ENCODE measurements at regions not wholly inside any gene's neighbourhood (a gene's known extent, or its start where the extent isn't known, plus 50 kb on each side); places are given as distances from the start of the nearest gene placed in this dataset.

- DNase-seq (ENCODE audit: low spot score) = no peak
Observed at GRCh38 chr5:88396751-88397281, 128.2 kb upstream of the TMEM161B start.

DNA sequence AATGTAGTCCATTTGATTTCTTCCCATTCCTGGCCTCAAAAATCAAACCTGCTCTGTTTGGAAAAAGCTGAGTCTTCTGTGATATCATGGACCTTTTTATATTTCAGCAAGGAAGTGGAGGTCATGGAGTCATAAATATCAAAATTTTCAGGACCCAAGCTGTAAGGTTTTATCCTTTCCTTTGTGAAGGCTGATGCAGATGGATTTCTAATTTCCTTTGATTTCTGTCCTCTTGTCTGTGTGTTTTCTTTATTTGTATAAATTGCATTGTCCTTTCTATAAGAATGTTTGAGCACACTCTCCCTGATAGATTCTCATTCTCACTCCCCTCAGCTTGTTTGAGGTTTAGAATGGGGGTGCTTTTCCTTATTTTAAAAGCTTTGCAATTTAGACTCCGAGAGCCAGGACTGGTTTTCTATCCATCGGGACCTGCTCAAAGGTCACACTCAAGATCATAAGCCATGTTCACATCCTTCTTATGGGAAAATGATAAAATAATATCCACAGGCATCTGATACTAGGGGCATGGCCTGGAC is 127.4 kb upstream of the TMEM161B start:
- DNase-seq (ENCODE audit: low spot score) = no peak

DNA sequence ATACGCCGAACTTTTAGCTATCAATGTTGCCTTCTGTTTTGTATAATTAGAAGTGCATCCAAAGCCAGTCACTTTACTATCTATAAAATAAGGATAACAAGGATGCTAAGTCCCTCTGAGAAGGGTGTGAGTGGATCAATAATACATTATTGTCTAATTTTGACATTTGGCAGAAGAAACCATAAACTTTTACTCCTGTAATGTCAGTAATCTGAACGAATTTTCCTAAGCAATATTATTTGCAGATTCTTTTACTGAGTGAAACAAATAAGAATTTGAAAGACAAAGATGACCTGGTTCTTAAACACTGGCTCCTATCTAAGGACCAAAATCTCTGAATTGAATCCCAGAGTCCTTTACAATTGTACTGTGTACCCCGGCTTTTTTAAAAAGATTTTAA is 126.6 kb upstream of the TMEM161B start:
- no peak for DNase-seq (ENCODE audit: low spot score)

- DNase-seq (ENCODE audit: low spot score) = no peak
Observed at GRCh38 chr5:88394536-88395175, 126.0 kb upstream of the TMEM161B start.

DNA sequence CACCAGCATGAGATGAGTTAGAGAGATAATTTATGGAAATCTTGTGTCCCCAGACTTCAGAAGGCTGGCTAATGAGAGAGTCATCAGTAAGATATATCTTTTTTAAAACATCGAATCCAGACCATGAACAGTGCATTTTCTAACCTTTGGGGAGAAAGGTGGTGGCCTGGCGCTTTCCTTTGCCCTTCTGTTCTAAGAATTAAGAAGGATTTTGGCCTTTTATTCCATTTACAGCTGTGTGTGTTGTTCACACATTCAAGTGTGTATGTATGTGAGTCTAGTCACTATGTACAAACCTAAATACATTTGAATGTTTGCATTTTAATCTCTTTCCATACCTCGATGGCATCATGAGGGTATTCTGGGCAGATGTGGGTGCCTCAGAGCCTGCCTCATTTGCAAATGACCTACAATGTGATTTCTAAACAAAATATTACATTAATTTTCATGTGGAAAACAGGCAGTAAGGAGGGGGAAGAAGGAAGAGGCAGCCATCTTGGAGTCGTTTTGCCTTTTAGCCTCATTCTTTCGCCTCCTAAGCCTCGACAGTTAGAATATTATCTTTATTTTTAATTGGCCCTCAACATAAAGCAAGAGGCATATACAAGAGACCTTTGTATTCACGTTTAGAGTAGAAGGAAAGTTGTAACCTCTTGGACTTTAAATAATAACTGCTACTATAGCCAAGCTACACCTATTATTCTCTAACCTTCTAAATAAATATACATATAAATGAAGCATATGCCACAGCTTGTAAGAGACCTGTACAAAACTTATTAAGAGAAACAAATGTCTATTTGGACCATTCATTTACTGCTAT is 125.3 kb upstream of the TMEM161B start:
- DNase-seq (ENCODE audit: low spot score) = no peak

- no peak for DNase-seq (ENCODE audit: low spot score)
Observed at GRCh38 chr5:88393042-88393441, 124.4 kb upstream of the TMEM161B start.

GRCh38 chr5:88391991-88392390 is 123.3 kb upstream of the TMEM161B start:
- DNase-seq (ENCODE audit: low spot score) = no peak

- DNase-seq (ENCODE audit: low spot score) = no peak
Observed at GRCh38 chr5:88391116-88391515, 122.5 kb upstream of the TMEM161B start.

DNA sequence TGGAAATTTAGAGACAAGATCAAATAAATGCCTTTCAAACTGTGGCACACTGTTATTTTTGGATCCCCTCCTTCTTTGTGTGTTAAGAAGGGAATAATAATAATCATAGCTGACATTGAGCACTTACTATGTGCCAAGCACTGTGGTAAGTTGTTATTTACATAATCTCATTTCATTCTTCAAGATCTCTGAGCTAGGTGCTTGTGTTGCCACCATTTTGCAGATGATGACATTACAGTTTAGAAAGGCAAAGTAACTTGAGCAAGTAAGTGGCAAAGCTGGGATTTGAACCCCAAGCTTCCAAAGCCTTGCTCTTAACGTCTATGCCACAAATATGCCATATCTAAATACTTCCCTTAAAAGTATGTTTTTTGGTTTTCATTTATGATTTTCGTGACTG is 121.8 kb upstream of the TMEM161B start:
- no peak for DNase-seq (ENCODE audit: low spot score)

DNA sequence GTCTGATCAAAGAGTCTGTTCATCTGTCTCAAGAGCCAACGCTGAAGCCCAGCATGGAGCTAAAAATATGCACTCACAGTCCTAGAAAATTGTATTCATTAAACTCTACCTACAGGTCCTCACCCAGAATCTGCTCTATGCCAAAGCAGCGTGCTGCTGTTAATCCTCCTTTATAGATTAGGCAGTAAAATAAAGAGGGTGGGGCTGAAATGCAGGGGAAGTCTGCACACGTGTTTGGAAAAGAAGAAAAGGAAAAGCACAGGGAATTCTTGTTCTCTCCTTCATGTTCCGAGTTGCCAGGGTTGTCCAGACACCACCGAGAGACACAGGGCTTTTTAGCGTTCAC is 121.4 kb upstream of the TMEM161B start:
- DNase-seq (ENCODE audit: low spot score) = no peak

GRCh38 chr5:88389338-88390095 is 120.9 kb upstream of the TMEM161B start:
- no peak for DNase-seq (ENCODE audit: low spot score)

GRCh38 chr5:88388476-88389337 is 120.1 kb upstream of the TMEM161B start:
- no peak for DNase-seq (ENCODE audit: low spot score)

DNA sequence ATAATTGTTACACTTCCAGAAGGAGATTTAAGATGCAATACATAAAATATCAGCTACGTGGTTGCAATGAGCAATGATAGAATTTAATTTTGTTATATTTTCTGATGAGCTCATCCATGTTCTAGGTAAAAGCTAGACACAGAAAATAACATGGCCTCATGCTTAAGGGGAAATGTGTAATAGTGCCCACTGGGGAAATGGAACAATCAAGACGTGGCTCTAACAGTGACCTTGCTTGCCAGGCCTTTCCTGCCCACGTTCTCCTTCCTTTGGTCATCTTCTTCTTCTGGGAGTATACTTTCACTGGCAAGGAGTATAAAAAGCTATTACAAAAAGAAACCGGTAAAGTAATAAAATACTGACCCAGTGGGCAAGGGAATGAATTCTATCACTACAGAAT is 116.2 kb upstream of the TMEM161B start:
- no peak for DNase-seq (ENCODE audit: low spot score)

GRCh38 chr5:88380332-88380731 is 111.7 kb upstream of the TMEM161B start:
- DNase-seq (ENCODE audit: low spot score) = no peak

GRCh38 chr5:88377705-88378656 is 109.3 kb upstream of the TMEM161B start:
- no peak for DNase-seq (ENCODE audit: low spot score)

DNA sequence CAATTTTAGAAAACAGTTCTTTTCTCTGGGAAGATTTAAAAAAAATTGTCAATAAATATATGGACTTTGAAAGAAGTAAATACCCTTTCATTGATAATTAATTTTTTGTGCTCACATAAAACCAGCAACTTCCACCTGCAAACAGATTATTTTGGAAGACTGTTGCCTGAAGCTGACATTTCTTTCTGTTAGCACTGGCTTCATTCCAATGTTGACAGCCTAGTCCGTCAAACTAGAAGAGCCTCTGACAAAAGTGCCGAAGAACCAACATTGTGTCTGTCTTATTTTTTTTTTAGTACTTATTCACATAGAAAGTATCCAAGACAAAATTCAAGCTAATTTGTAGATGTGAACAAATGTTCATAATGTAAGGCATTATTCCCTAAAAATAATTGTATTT is 108.6 kb upstream of the TMEM161B start:
- no peak for DNase-seq (ENCODE audit: low spot score)

- no peak for DNase-seq (ENCODE audit: low spot score)
Observed at GRCh38 chr5:88376728-88377127, 108.1 kb upstream of the TMEM161B start.

GRCh38 chr5:88374391-88374790 is 105.7 kb upstream of the TMEM161B start:
- DNase-seq (ENCODE audit: low spot score) = no peak

DNA sequence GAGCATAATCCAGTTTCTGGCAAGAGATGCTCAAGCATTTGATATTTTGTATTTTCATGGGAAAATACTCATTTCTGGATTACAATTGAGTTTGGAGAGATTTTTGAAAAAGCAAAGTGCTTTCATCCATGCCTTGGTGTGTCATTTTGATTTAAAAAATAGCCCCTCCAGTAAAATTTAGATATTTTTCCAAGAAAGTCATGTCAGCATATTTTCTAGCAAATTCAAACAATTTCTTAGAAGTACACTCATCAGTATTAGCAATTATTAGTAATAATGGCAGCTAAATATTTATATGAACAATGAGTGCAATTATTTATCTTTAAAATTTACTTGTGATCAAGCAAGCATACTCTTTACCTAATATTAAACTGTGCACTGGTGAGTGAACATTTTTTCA is 102.2 kb upstream of the TMEM161B start:
- no peak for DNase-seq (ENCODE audit: low spot score)

DNA sequence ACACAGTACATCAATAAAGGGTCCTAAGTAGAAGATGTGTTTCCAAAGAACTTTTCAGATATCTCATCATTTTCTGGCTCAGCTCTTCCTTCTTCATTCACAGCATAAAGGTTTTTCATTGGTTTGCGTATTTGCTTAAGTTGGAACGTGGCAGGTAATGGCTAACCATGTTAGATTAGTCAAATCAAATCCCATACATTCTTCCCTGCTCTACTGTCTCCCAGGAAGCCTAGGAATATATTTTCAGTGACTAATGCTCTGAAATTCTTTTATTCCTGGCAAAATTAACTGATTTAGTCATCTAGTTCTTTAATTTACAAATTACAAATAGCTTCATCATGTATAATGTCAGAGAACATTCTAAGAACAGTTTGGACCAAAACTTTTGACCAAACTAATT is 99.6 kb upstream of the TMEM161B start:
- DNase-seq (ENCODE audit: low spot score) = no peak
